HG03135 (cell line): ENCODE measurements at regions not wholly inside any gene's neighbourhood (a gene's known extent, or its start where the extent isn't known, plus 50 kb on each side); places are given as distances from the start of the nearest gene placed in this dataset.
"Not testable (repeated sequence)": the region's sequence is repeated elsewhere in the genome, so short reads cannot be mapped to it uniquely, and the experiment has no call there.

Source experiments
- ATAC-seq: cut with Tn5 transposase; IDR thresholded peaks from one replicate; pipeline ENCODE4 v1.9.1; 2021; ENCODE audit warnings: mild to moderate bottlenecking, moderate library complexity; ENCODE audit not compliant: unreplicated experiment

- no peak for ATAC-seq
Measured at GRCh38 chr12:73185403-73185802, 913.2 kb downstream of the TRHDE start.

- no peak for ATAC-seq
Measured at GRCh38 chr12:73186272-73186671, 914.1 kb downstream of the TRHDE start.

- no peak for ATAC-seq
Measured at GRCh38 chr12:73187765-73188164, 915.6 kb downstream of the TRHDE start.

GRCh38 chr12:73210548-73211204 is 938.5 kb downstream of the TRHDE start:
- no peak for ATAC-seq

GRCh38 chr12:73220951-73221350 is 948.8 kb downstream of the TRHDE start:
- no peak for ATAC-seq

- ATAC-seq, result no peak
Measured at GRCh38 chr12:73221398-73221797, 949.2 kb downstream of the TRHDE start.

GRCh38 chr12:73221836-73222235 is 949.7 kb downstream of the TRHDE start:
- no peak for ATAC-seq

GRCh38 chr12:73225371-73225937 is 953.3 kb downstream of the TRHDE start:
- ATAC-seq, result no peak

GRCh38 chr12:73225941-73226340 is 953.8 kb downstream of the TRHDE start:
- no peak for ATAC-seq

- no peak for ATAC-seq
Measured at GRCh38 chr12:73226593-73226992, 954.4 kb downstream of the TRHDE start.

GRCh38 chr12:73228828-73229227 is 956.7 kb downstream of the TRHDE start:
- not testable (repeated sequence) for ATAC-seq

- no peak for ATAC-seq
Measured at GRCh38 chr12:73235387-73235786, 963.2 kb downstream of the TRHDE start.

- ATAC-seq, result no peak
Measured at GRCh38 chr12:73240110-73240509, 967.9 kb downstream of the TRHDE start.

- no peak for ATAC-seq
Measured at GRCh38 chr12:73262788-73263381, 990.7 kb downstream of the TRHDE start.

- no peak for ATAC-seq
Measured at GRCh38 chr12:73266206-73266605, 994.0 kb downstream of the TRHDE start.

- ATAC-seq, result no peak
Measured at GRCh38 chr12:73274976-73275375, 1002.8 kb downstream of the TRHDE start.

GRCh38 chr12:73277971-73278370 is 1005.8 kb downstream of the TRHDE start:
- ATAC-seq, result no peak

GRCh38 chr12:73301530-73301929 is 1029.4 kb downstream of the TRHDE start:
- ATAC-seq, result no peak

- no peak for ATAC-seq
Measured at GRCh38 chr12:73307260-73307659, 1035.1 kb downstream of the TRHDE start.

- no peak for ATAC-seq
Measured at GRCh38 chr12:73308079-73308478, 1035.9 kb downstream of the TRHDE start.

GRCh38 chr12:73308747-73309146 is 1036.6 kb downstream of the TRHDE start:
- ATAC-seq, result no peak

GRCh38 chr12:73321319-73321718 is 1049.1 kb downstream of the TRHDE start:
- no peak for ATAC-seq
